ENCODE measurements at regions not wholly inside any gene's neighbourhood (a gene's known extent, or its start where the extent isn't known, plus 50 kb on each side); places are given as distances from the start of the nearest gene placed in this dataset.

- TF ChIP-seq CTCF (IDR thresholded peaks at IDR 0.05; ENCODE audit: borderline replicate concordance, extremely low read depth, low read length, poor library complexity, severe bottlenecking): no peak
- no peak for TF ChIP-seq EZH2 (IDR thresholded peaks at IDR 0.05; ENCODE audit: borderline replicate concordance, low read depth, low read length, severe bottlenecking)
Observed at GRCh38 chr2:107542314-107542740, 284.4 kb upstream of the RGPD4 start.
